ENCODE measurements at regions not wholly inside any gene's neighbourhood (a gene's known extent, or its start where the extent isn't known, plus 50 kb on each side); places are given as distances from the start of the nearest gene placed in this dataset.

DNA sequence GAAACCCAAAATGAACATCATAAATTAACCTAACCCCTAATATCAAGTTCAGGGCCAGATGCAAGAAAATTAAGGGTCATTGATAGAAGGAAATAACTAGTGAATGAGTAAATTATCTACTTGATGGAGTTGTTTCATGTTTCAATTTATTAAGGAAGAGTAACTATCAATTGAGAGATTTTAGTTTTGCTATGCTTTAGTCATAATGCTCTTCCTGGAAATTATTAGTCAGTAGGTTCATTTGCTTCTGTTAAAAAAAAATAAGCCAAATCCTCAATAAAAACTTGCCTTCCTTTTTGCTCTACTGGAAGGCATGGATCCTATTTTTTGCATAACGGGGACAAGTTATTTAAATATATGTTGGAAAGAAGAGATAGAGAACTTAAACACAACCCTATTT lies 59.0 kb upstream of the HIF1A start:
- TF ChIP-seq, protein P1, sequence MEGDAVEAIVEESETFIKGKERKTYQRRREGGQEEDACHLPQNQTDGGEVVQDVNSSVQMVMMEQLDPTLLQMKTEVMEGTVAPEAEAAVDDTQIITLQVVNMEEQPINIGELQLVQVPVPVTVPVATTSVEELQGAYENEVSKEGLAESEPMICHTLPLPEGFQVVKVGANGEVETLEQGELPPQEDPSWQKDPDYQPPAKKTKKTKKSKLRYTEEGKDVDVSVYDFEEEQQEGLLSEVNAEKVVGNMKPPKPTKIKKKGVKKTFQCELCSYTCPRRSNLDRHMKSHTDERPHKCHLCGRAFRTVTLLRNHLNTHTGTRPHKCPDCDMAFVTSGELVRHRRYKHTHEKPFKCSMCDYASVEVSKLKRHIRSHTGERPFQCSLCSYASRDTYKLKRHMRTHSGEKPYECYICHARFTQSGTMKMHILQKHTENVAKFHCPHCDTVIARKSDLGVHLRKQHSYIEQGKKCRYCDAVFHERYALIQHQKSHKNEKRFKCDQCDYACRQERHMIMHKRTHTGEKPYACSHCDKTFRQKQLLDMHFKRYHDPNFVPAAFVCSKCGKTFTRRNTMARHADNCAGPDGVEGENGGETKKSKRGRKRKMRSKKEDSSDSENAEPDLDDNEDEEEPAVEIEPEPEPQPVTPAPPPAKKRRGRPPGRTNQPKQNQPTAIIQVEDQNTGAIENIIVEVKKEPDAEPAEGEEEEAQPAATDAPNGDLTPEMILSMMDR (IDR thresholded peaks at IDR 0.05; ENCODE audit: low read length) = no peak
- no peak for TF ChIP-seq EZH2 (IDR thresholded peaks at IDR 0.05; ENCODE audit: borderline replicate concordance, low read length)

Data from OCI-LY1 (cell line).